BJ (cell line): ENCODE measurements at regions not wholly inside any gene's neighbourhood (a gene's known extent, or its start where the extent isn't known, plus 50 kb on each side); places are given as distances from the start of the nearest gene placed in this dataset.
"Not testable (repeated sequence)": the region's sequence is repeated elsewhere in the genome, so short reads cannot be mapped to it uniquely, and the experiment has no call there.

Source experiments
- CTCF ChIA-PET: fragments of 350-600 bp; formaldehyde crosslinking; extraction: SDS; loops from one replicate; lab custom pipeline; 2021; ENCODE audit warnings: antibody characterized with exemption, inconsistent platforms; lab: Yijun Ruan, JAX
- POLR2A ChIA-PET: fragments of 300-600 bp; sonication (Branson Sonifier 250); formaldehyde crosslinking; extraction: SDS; loops from one replicate; lab custom pipeline; 2021; ENCODE audit warnings: antibody characterized with exemption; lab: Charles Lee
- DNase-seq: peaks from one replicate; pipeline ENCODE4 v3.0.0-alpha.2; 2011; ENCODE audit warnings: low read depth
- H3K27me3 ChIP-seq: 2 replicates; pipeline ENCODE4 v1.6.0; 2011; ENCODE audit warnings: low read length; ENCODE audit not compliant: control insufficient read depth, insufficient read depth
- H3K36me3 ChIP-seq: 2 replicates; pipeline ENCODE4 v1.5.1; 2011; ENCODE audit warnings: low read length; ENCODE audit not compliant: control insufficient read depth, insufficient read depth
- H3K4me3 ChIP-seq: 2 replicates; pipeline ENCODE4 v1.5.1; 2011; ENCODE audit warnings: low read depth, mild to moderate bottlenecking, control low read depth, low read length
- CTCF ChIP-seq: IDR thresholded peaks from 2 replicates; pipeline ENCODE4 v1.5.1; 2011; ENCODE audit warnings: low read depth, mild to moderate bottlenecking, control low read depth, inconsistent platforms, low read length, moderate library complexity; ENCODE audit not compliant: insufficient read depth

GRCh38 chr7:142438923-142439515 is 181.2 kb upstream of the PRSS58 start:
- CTCF ChIA-PET: interaction anchor here (0.8 to 7.6 kb wide), 13 partner anchors 11 to 344 kb away, joined by 3 to 90 read pairs (median 5); no protein-coding TSS in a partner anchor
- POLR2A ChIA-PET: no interaction called here
- Histone ChIP-seq H3K36me3 (no peaks in the 10 kb centered on the region), H3K27me3 (no peaks in the 10 kb centered on the region), H3K4me3 (no peak overlapping the region)
- no peak for DNase-seq
- no peak for TF ChIP-seq CTCF

- ChIA-PET CTCF (interaction anchor here (0.8 to 7.6 kb wide), 11 partner anchors 10 to 345 kb away, joined by 3 to 90 read pairs (median 6); no protein-coding TSS in a partner anchor), POLR2A (no interaction called here)
- DNase-seq: no peak
- TF ChIP-seq CTCF: peak; percentile 68
- Histone ChIP-seq H3K4me3 (no peak overlapping the region), H3K27me3 (no peaks in the 10 kb centered on the region), H3K36me3 (no peaks in the 10 kb centered on the region)
Observed at GRCh38 chr7:142438235-142438922, 180.5 kb upstream of the PRSS58 start.

GRCh38 chr7:142437741-142438140 is 179.9 kb upstream of the PRSS58 start:
- no peaks in the 10 kb centered on the region for H3K36me3 ChIP-seq
- TF ChIP-seq CTCF: no peak
- ChIA-PET POLR2A (no interaction called here), CTCF (interaction anchor here (1.2 to 7.6 kb wide), 3 partner anchors 22 to 41 kb away, joined by 3 to 90 read pairs (median 27); no protein-coding TSS in a partner anchor)
- DNase-seq: no peak
- H3K4me3 ChIP-seq: no peak overlapping the region
- H3K27me3 ChIP-seq: no peaks in the 10 kb centered on the region

GRCh38 chr7:142436601-142437000 is 178.7 kb upstream of the PRSS58 start:
- POLR2A ChIA-PET: no interaction called here
- Histone ChIP-seq H3K36me3 (no peaks in the 10 kb centered on the region), H3K27me3 (no peaks in the 10 kb centered on the region), H3K4me3 (no peak overlapping the region)
- CTCF ChIA-PET: interaction anchor here (0.5 to 1.2 kb wide), 2 partner anchors 42 to 268 kb away, joined by 3 read pairs; no protein-coding TSS in a partner anchor
- no peak for DNase-seq
- TF ChIP-seq CTCF: no peak

- CTCF ChIA-PET: interaction anchor here (1.0 to 3.4 kb wide), 4 partner anchors 10 to 42 kb away, joined by 3 to 15 read pairs (median 8); no protein-coding TSS in a partner anchor
- DNase-seq, POLR2A ChIA-PET, H3K27me3 ChIP-seq, H3K4me3 ChIP-seq, H3K36me3 ChIP-seq: not testable (repeated sequence)
Observed at GRCh38 chr7:142435606-142436005, 177.7 kb upstream of the PRSS58 start.
